ENCODE measurements at regions not wholly inside any gene's neighbourhood (a gene's known extent, or its start where the extent isn't known, plus 50 kb on each side); places are given as distances from the start of the nearest gene placed in this dataset.

DNA sequence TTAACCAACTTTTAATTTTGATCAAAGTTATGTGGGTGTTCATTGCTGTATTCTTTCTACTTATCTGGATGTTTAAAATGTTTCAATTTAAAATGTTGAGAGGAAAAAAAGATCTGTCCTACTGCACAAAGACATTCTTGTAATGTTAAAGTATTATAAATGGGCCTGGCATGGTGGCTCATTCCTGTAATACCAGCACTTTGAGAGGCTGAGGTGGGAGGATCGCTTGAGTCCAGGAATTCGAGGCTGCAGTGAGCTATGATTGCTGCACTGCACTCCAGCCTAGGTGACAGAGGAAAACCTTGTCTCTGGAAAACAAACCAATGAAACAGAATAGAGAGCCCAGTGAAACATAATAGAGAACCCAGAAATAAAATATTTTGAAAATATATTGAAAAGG lies 65.5 kb upstream of the LRRC8B start:
- ATAC-seq (ENCODE audit: low FRiP score) (no peak), DNase-seq (no peak)
- Histone ChIP-seq H3K4me1 (ENCODE audit: control insufficient read depth in 1 of 2, insufficient read depth in 2 of 2, low read length in 2 of 2) (no peaks in the 10 kb centered on the region), H3K9me3 (ENCODE audit: control insufficient read depth, low read length) (no peaks in the 10 kb centered on the region), H3K27ac (ENCODE audit: low read depth in 1 of 2, low read length in 2 of 2) (no peak overlapping the region), H3K4me3 (ENCODE audit: low read length in 2 of 2) (no peak overlapping the region), H3K36me3 (ENCODE audit: control insufficient read depth in 1 of 2, insufficient read depth in 2 of 2, low read length in 1 of 2) (no peaks in the 10 kb centered on the region), H3K27me3 (ENCODE audit: control insufficient read depth in 1 of 2, insufficient read depth in 2 of 2, low read length in 1 of 2) (no peaks in the 10 kb centered on the region)
- 77 to 82% methylated on average over 2 of the region's 2 CpGs for WGBS, 2 donors
- intact Hi-C loops (cut with DNase I), result loop anchor here in 1 of 2 donors (5.0 to 10.0 kb wide), 2 partner anchors 374 to 462 kb away; no protein-coding TSS in a partner anchor

DNA sequence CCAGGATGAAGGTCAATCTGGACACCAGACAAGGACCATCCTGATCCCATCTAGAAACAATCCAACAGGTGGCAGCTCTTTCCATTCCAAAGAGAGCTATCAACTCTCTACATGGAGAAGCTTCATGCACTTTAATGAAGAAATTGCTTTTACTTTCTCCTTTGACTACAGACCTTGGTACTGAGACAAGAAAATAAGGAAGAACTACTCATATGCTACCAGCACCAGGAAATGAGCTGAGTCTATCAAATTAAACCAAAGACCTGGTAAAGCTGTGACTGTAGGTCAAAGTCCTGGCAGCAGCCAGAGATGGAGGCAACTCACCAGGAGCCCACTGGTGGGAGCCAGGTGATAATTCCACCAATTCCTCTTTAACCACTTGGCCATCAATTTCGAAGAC lies 64.3 kb upstream of the LRRC8B start:
- H3K9me3 ChIP-seq (ENCODE audit: control insufficient read depth, low read length), result no peaks in the 10 kb centered on the region
- no peaks in the 10 kb centered on the region for H3K4me1 ChIP-seq (ENCODE audit: control insufficient read depth in 1 of 2, insufficient read depth in 2 of 2, low read length in 2 of 2)
- 91 to 97% methylated on average over 1 of the region's 1 CpG for WGBS, 2 donors
- intact Hi-C loops (cut with DNase I), result no loop called here
- H3K36me3 ChIP-seq (ENCODE audit: control insufficient read depth in 1 of 2, insufficient read depth in 2 of 2, low read length in 1 of 2), result no peaks in the 10 kb centered on the region
- H3K27ac ChIP-seq (ENCODE audit: low read depth in 1 of 2, low read length in 2 of 2), result no peak overlapping the region
- H3K4me3 ChIP-seq (ENCODE audit: low read length in 2 of 2), result no peak overlapping the region
- ATAC-seq (ENCODE audit: low FRiP score) (no peak), DNase-seq (no peak)
- no peaks in the 10 kb centered on the region for H3K27me3 ChIP-seq (ENCODE audit: control insufficient read depth in 1 of 2, insufficient read depth in 2 of 2, low read length in 1 of 2)

DNA sequence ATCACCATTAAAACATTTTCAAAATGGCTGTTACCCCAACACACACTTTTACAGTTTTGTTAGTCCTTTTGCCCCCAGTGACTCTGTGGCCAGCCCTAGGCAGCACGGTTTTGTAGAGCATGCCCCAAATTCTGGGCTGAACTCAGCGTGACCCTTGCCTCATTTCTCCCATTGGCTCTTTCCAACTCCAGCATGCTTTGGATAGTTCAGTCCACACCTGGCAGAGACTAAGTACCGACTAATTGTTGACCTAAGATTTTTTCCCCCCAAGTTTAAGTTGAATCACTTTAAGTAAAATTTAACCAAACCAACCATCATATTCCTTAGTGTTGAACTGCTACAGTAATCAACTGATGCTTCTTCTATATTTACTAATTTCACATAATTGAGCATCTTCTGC lies 62.4 kb upstream of the LRRC8B start:
- WGBS, 2 donors, result 54 to 63% methylated on average over 3 of the region's 3 CpGs
- no peaks in the 10 kb centered on the region for H3K9me3 ChIP-seq (ENCODE audit: control insufficient read depth, low read length)
- ATAC-seq (ENCODE audit: low FRiP score) (no peak), DNase-seq (no peak)
- no peaks in the 10 kb centered on the region for H3K4me1 ChIP-seq (ENCODE audit: control insufficient read depth in 1 of 2, insufficient read depth in 2 of 2, low read length in 2 of 2)
- H3K27ac ChIP-seq (ENCODE audit: low read depth in 1 of 2, low read length in 2 of 2), result no peak overlapping the region
- no peaks in the 10 kb centered on the region for H3K36me3 ChIP-seq (ENCODE audit: control insufficient read depth in 1 of 2, insufficient read depth in 2 of 2, low read length in 1 of 2)
- H3K27me3 ChIP-seq (ENCODE audit: control insufficient read depth in 1 of 2, insufficient read depth in 2 of 2, low read length in 1 of 2), result no peaks in the 10 kb centered on the region
- intact Hi-C loops (cut with DNase I), result no loop called here
- H3K4me3 ChIP-seq (ENCODE audit: low read length in 2 of 2), result no peak overlapping the region

DNA sequence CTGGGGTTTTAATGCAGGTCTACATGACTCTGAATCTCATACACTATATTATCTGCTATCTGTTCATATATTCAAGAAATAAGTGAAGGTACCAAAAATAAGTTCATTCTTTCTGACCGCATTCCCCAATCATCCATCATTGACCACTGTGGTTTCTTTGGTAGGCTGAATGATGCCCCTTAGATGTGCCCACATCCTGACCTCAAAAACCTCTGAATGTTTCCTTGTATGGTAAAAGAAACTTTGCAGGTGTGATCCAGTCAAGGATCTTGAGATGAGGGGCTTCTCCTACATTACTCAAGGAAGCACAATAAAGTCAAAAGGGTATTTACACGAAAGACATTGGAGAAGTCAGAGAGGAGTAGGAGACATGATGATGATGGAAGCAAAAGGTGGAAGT lies 60.6 kb upstream of the LRRC8B start:
- no peak overlapping the region for H3K27ac ChIP-seq (ENCODE audit: low read depth in 1 of 2, low read length in 2 of 2)
- H3K4me3 ChIP-seq (ENCODE audit: low read length in 2 of 2), result no peak overlapping the region
- no peak for DNase-seq
- 42 to 45% methylated on average over 2 of the region's 2 CpGs for WGBS, 2 donors
- H3K4me1 ChIP-seq (ENCODE audit: control insufficient read depth in 1 of 2, insufficient read depth in 2 of 2, low read length in 2 of 2), result no peaks in the 10 kb centered on the region
- intact Hi-C loops (cut with DNase I), result no loop called here
- H3K36me3 ChIP-seq (ENCODE audit: control insufficient read depth in 1 of 2, insufficient read depth in 2 of 2, low read length in 1 of 2), result no peaks in the 10 kb centered on the region
- no peaks in the 10 kb centered on the region for H3K27me3 ChIP-seq (ENCODE audit: control insufficient read depth in 1 of 2, insufficient read depth in 2 of 2, low read length in 1 of 2)
- no peak for ATAC-seq (ENCODE audit: low FRiP score)
- H3K9me3 ChIP-seq (ENCODE audit: control insufficient read depth, low read length), result no peaks in the 10 kb centered on the region

DNA sequence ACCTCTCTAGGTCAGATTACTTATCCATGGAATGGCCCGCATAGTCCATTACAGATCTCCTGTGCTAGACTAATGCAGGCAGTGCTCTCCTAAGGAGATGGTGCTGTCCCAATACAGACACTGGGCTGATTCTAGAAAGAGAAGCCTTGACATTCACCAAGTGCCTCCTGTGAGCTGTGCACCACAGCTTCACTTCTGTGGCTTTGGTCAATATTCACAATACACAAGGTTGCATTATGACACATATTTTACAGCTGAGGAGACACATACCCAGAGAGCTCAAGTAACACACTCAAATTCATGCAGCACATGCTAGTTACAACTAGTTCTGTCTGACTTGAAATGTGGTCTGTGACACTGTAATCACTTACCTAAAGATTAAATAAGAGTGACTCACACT lies 59.4 kb upstream of the LRRC8B start:
- 94 to 96% methylated on average over 1 of the region's 1 CpG for WGBS, 2 donors
- H3K9me3 ChIP-seq (ENCODE audit: control insufficient read depth, low read length), result no peaks in the 10 kb centered on the region
- H3K4me1 ChIP-seq (ENCODE audit: control insufficient read depth in 1 of 2, insufficient read depth in 2 of 2, low read length in 2 of 2), result no peaks in the 10 kb centered on the region
- ATAC-seq (ENCODE audit: low FRiP score) (no peak), DNase-seq (no peak)
- H3K27me3 ChIP-seq (ENCODE audit: control insufficient read depth in 1 of 2, insufficient read depth in 2 of 2, low read length in 1 of 2), result no peaks in the 10 kb centered on the region
- no peaks in the 10 kb centered on the region for H3K36me3 ChIP-seq (ENCODE audit: control insufficient read depth in 1 of 2, insufficient read depth in 2 of 2, low read length in 1 of 2)
- intact Hi-C loops (cut with DNase I), result no loop called here
- no peak overlapping the region for H3K4me3 ChIP-seq (ENCODE audit: low read length in 2 of 2)
- H3K27ac ChIP-seq (ENCODE audit: low read depth in 1 of 2, low read length in 2 of 2), result no peak overlapping the region

DNA sequence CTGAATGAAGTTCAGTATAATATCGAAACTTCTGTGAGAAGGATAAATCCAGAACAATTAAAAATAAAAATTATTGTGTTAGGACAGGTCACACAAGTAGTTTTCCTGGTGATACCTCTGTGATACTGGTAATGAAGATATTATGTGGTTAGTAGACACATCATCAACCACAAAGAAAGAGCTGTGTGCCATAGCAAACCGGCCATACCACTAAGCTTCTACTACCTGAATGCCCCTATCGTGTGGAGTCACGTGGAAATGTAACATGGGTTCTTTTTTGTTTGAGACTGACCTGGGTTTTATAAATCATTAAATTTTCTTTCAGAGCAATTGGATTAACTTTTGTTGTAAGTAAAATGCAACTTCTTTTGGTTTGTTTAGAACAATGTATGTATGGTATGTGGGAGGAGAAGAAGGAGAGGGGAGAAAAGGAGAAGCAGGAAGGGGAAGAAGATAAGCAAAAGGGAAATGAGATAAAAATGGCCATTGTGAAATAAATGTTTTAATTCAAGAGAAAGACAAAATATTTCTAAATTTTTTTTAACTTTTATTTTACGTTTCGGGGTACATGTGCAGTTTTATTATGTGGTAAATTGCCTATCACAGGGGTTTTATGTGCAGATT lies 58.2 kb upstream of the LRRC8B start:
- Histone ChIP-seq H3K9me3 (ENCODE audit: control insufficient read depth, low read length) (no peaks in the 10 kb centered on the region), H3K4me1 (ENCODE audit: control insufficient read depth in 1 of 2, insufficient read depth in 2 of 2, low read length in 2 of 2) (no peaks in the 10 kb centered on the region), H3K36me3 (ENCODE audit: control insufficient read depth in 1 of 2, insufficient read depth in 2 of 2, low read length in 1 of 2) (no peaks in the 10 kb centered on the region), H3K4me3 (ENCODE audit: low read length in 2 of 2) (no peak overlapping the region), H3K27ac (ENCODE audit: low read depth in 1 of 2, low read length in 2 of 2) (no peak overlapping the region), H3K27me3 (ENCODE audit: control insufficient read depth in 1 of 2, insufficient read depth in 2 of 2, low read length in 1 of 2) (no peaks in the 10 kb centered on the region)
- whole genome bisulfite sequencing, 2 donors, result 63 to 67% methylated on average over 6 of the region's 6 CpGs
- DNase-seq (no peak), ATAC-seq (ENCODE audit: low FRiP score) (no peak)
- intact Hi-C loops (cut with DNase I), result no loop called here

DNA sequence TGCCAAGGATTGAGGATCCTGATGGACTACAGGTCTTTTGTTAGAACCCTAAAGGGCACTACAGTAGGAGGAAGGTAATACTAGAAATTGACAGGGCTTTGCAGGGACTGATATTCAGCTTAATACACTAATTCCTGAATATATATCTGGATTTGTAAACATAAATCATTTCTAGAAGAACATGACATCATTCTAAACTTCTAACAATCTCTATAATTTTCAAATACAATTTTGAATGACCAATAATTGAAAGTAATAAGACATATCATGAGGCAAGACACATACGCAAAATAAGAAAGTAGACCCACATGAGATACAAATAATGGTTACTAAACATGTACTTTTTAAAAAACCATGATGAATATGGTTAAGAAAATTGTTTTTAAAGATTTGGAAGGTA lies 52.4 kb upstream of the LRRC8B start:
- intact Hi-C loops (cut with DNase I), result no loop called here
- no peak for DNase-seq

DNA sequence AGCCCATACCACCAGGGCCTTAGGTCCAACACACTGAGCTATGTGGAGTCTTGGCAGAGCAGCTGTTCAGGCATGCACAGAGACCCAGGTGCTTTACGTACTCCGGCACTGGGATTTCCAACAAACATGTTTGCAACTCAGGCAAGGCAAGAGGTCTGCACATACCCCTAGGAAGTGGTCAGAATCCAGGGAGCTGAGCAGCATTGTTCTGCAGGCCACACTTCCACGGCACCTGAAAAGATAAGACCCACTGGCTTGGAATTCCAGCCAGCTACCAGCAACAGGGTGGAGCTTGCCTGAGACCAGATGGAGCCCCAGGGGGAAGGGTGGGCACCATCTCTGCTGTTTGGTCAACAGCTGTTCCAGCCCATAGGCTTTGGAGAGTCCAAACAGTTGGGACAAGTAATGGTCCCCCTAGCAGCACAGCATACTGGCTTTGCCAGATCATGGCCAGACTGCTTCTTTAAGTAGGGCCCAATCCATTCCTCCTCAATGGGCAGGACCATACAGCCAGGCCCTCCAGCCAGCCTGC lies 51.7 kb upstream of the LRRC8B start:
- Histone ChIP-seq H3K36me3 (ENCODE audit: control insufficient read depth in 1 of 2, insufficient read depth in 2 of 2, low read length in 1 of 2) (no peaks in the 10 kb centered on the region), H3K9me3 (ENCODE audit: control insufficient read depth, low read length) (no peaks in the 10 kb centered on the region), H3K27ac (ENCODE audit: low read depth in 1 of 2, low read length in 2 of 2) (no peak overlapping the region), H3K4me3 (ENCODE audit: low read length in 2 of 2) (no peak overlapping the region), H3K4me1 (ENCODE audit: control insufficient read depth in 1 of 2, insufficient read depth in 2 of 2, low read length in 2 of 2) (no peaks in the 10 kb centered on the region), H3K27me3 (ENCODE audit: control insufficient read depth in 1 of 2, insufficient read depth in 2 of 2, low read length in 1 of 2) (no peaks in the 10 kb centered on the region)
- WGBS, 2 donors, result 86 to 89% methylated on average over 3 of the region's 3 CpGs
- no peak for ATAC-seq (ENCODE audit: low FRiP score)
- intact Hi-C loops (cut with DNase I), result no loop called here
- no peak for DNase-seq

More for the DNA sequence above, 52.4 kb upstream of the LRRC8B start:
- Histone ChIP-seq H3K27me3 (ENCODE audit: control insufficient read depth in 1 of 2, insufficient read depth in 2 of 2, low read length in 1 of 2) (no peaks in the 10 kb centered on the region), H3K9me3 (ENCODE audit: control insufficient read depth, low read length) (no peaks in the 10 kb centered on the region), H3K4me1 (ENCODE audit: control insufficient read depth in 1 of 2, insufficient read depth in 2 of 2, low read length in 2 of 2) (no peaks in the 10 kb centered on the region), H3K4me3 (ENCODE audit: low read length in 2 of 2) (no peak overlapping the region), H3K27ac (ENCODE audit: low read depth in 1 of 2, low read length in 2 of 2) (no peak overlapping the region), H3K36me3 (ENCODE audit: control insufficient read depth in 1 of 2, insufficient read depth in 2 of 2, low read length in 1 of 2) (no peaks in the 10 kb centered on the region)
- 76 to 97% methylated on average over 1 of the region's 1 CpG for WGBS, 2 donors
- ATAC-seq (ENCODE audit: low FRiP score), result no peak
